AG04450 (cell line): ENCODE measurements at regions not wholly inside any gene's neighbourhood (a gene's known extent, or its start where the extent isn't known, plus 50 kb on each side); places are given as distances from the start of the nearest gene placed in this dataset.

Experiments
- CTCF ChIA-PET: fragments of 300-600, 350-600 bp; formaldehyde crosslinking; extraction: SDS; loops from one replicate; lab custom pipeline; 2022; ENCODE audit warnings: antibody characterized with exemption, inconsistent platforms; lab: Charles Lee
- POLR2A ChIA-PET: fragments of 350-600 bp; formaldehyde crosslinking; extraction: SDS; loops from one replicate; lab custom pipeline; 2021; ENCODE audit warnings: antibody characterized with exemption, inconsistent platforms; lab: Yijun Ruan, JAX
- DNase-seq: peaks from one replicate; pipeline ENCODE4 v3.0.0-alpha.2; 2011; ENCODE audit warnings: low read depth, low spot score
- H3K27ac ChIP-seq: one replicate; pipeline ENCODE4 v1.5.1; 2012; ENCODE audit warnings: low read depth, low read length, control low read depth
- H3K27me3 ChIP-seq: one replicate; pipeline ENCODE4 v1.6.0; 2012; ENCODE audit warnings: low read length; ENCODE audit not compliant: control insufficient read depth, insufficient read depth
- H3K4me3 ChIP-seq: 2 replicates; pipeline ENCODE4 v1.5.1; 2011; ENCODE audit warnings: mild to moderate bottlenecking, low read depth, low read length, control low read depth
- H3K9me3 ChIP-seq: 2 replicates; pipeline ENCODE4 v1.5.1; 2012; ENCODE audit warnings: low read length; ENCODE audit not compliant: control insufficient read depth, insufficient read depth
- TF ChIP-seq, protein P1 (sequence below): IDR thresholded peaks from 2 replicates; pipeline ENCODE4 v1.5.1; 2011; ENCODE audit warnings: low read depth, low read length, control low read depth, inconsistent platforms

DNA sequence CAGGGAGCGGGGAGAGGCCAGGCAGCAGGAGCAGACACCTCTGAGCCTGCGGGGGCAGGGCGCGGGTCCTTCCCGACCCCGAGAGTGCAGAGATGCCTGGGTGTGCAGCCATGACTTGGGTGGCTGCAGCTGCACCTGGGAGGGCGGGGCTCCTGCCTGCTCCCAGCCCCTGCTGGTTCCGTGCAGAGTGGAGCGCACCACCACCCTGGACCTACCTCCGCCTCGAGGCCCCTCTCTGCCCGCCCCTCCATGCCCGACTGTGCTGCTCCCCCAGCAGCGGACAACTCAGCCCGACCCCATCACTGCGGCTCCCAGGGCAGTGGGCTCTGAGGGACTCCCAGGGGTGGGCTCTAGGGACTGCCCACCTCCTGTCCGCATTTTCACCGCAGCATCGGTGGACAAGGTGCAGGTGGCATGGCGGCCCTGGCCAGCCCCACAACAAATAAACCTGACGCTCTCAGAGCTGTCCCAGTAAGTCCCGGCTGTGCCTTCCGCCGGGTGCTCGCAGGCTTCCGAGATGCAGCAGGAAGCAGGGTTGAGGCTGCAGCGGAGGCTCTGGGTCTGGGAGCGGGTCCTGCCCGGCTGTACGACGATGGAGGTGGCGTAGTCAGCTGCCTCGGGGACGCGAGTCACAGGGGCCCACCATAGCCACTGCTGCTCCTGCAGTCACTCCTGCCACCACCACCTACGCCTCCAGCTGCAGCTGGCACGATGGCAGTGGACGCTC lies 392.0 kb upstream of the CCDC196 start:
- H3K27ac ChIP-seq = no peak overlapping the region
- POLR2A ChIA-PET = no interaction called here

DNA sequence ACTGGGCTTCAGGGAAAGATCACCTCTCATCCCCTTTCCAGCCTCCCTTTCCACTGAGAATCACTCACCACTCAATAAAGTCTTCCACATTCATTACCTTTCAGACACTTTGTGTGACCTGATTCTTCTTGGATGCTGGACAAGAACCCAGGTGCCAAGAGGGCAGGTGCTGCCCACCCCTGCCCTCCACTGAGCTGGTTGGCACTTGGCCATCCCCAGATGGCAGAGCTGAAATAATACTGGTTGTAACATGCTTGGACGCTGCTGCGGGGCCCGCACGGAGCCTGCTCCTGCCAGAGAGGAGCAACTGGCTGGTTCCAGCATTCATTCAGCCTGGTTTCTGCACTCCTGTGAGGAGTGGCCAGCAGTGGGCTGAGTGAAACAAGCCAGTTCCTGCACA lies 386.7 kb upstream of the CCDC196 start:
- Histone ChIP-seq H3K27me3 (no peaks in the 10 kb centered on the region), H3K9me3 (peaks cover 2% of the 10 kb centered on the region; the same call in 1 of the 2 replicates), H3K27ac (no peak overlapping the region), H3K4me3 (no peak overlapping the region)
- no peak for DNase-seq
- POLR2A ChIA-PET = no interaction called here
- CTCF ChIA-PET = no interaction called here
- TF ChIP-seq, protein P1, sequence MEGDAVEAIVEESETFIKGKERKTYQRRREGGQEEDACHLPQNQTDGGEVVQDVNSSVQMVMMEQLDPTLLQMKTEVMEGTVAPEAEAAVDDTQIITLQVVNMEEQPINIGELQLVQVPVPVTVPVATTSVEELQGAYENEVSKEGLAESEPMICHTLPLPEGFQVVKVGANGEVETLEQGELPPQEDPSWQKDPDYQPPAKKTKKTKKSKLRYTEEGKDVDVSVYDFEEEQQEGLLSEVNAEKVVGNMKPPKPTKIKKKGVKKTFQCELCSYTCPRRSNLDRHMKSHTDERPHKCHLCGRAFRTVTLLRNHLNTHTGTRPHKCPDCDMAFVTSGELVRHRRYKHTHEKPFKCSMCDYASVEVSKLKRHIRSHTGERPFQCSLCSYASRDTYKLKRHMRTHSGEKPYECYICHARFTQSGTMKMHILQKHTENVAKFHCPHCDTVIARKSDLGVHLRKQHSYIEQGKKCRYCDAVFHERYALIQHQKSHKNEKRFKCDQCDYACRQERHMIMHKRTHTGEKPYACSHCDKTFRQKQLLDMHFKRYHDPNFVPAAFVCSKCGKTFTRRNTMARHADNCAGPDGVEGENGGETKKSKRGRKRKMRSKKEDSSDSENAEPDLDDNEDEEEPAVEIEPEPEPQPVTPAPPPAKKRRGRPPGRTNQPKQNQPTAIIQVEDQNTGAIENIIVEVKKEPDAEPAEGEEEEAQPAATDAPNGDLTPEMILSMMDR = no peak

More for the DNA sequence above, 392.0 kb upstream of the CCDC196 start:
- Histone ChIP-seq H3K4me3 (no peak overlapping the region), H3K27me3 (no peaks in the 10 kb centered on the region), H3K9me3 (peaks cover 17% of the 10 kb centered on the region; the same call in 1 of the 2 replicates)
- CTCF ChIA-PET = no interaction called here
- TF ChIP-seq, protein P1 = no peak
- no peak for DNase-seq

DNA sequence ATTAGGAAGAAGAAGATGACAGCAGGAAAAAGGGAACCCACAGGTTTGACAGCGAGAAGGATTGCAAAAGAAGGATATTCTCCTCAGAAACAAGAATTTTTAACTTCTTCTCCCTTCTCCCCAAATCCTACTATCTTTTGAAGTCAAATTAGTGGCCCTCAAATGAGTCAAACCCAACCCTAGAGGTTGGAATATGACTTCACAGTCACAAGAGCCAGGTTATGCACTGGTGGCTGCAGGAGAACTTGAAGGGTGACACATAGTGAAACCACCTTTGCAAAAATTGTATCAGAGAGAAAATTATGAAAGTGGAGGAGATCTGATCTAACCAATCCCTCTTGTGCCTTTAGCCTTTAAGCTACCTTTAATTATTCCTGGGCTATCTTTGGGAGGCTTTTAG lies 386.2 kb upstream of the CCDC196 start:
- TF ChIP-seq, protein P1 = no peak
- H3K4me3 ChIP-seq = no peak overlapping the region
- DNase-seq = no peak
- H3K9me3 ChIP-seq = no peaks in the 10 kb centered on the region; the same call in 1 of the 2 replicates
- ChIA-PET CTCF (no interaction called here), POLR2A (no interaction called here)
- no peak overlapping the region for H3K27ac ChIP-seq
- no peaks in the 10 kb centered on the region for H3K27me3 ChIP-seq

DNA sequence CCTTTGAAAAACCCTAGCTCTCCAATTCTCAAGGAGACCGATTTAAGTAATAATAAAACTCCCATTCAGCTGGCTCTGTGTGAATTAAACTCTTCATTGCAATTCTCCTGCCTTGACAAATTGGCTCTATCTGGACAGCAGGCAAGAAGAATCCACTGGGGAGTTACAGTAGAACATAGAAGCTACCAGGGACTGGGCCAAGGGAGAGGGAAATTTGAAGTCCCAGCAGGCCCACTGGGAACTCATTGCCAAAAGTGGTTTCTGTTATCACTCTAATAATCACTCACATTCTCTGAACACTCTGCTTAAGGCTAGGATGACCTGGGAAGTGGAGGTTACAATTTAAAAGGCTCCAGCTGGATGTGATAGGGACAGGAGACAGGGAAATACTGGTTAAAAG lies 384.5 kb upstream of the CCDC196 start:
- Histone ChIP-seq H3K27ac (no peak overlapping the region), H3K27me3 (no peaks in the 10 kb centered on the region), H3K4me3 (no peak overlapping the region), H3K9me3 (no peaks in the 10 kb centered on the region; the same call in 1 of the 2 replicates)
- ChIA-PET CTCF (no interaction called here), POLR2A (no interaction called here)
- DNase-seq = no peak
- TF ChIP-seq, protein P1 = no peak

DNA sequence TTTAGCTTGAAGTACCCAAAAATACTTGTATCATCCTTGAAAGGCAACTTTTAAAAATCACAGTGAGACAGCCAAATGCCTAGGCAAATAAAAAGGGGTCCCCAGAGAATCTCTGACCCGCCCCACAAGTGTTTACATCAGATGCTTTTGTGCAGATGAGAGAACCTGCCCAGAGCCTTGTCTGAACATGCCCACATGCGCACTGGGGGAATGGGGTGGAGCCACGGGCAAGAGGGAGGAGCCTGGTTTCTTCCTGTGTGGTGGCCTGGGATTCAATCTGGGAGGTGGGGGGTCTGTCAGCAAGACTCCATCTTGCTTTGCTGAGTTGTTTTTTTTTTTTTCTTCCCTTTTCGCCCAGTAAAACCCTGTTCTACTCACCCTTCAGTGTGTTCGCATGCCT lies 381.7 kb upstream of the CCDC196 start:
- CTCF ChIA-PET = no interaction called here
- TF ChIP-seq, protein P1 = no peak
- Histone ChIP-seq H3K27ac (no peak overlapping the region), H3K27me3 (no peaks in the 10 kb centered on the region), H3K9me3 (no peaks in the 10 kb centered on the region; the same call in 1 of the 2 replicates), H3K4me3 (no peak overlapping the region)
- DNase-seq = no peak
- POLR2A ChIA-PET = no interaction called here
